PC-9 (cell line): ENCODE measurements at regions not wholly inside any gene's neighbourhood (a gene's known extent, or its start where the extent isn't known, plus 50 kb on each side); places are given as distances from the start of the nearest gene placed in this dataset.

Source experiments
- BruUV-seq: library from RNA; stranded (reverse); fragments of 400-500 nt; replicated peaks from 2 replicates; lab custom pipeline; 2021; lab: Mats Ljungman, UMichigan
- CTCF ChIA-PET: fragments of 300-600 bp; sonication (Branson Sonifier 250); formaldehyde crosslinking; loops from one replicate; lab custom pipeline; 2022; ENCODE audit warnings: antibody characterized with exemption; lab: Charles Lee
- POLR2A ChIA-PET: fragments of 300-600 bp; sonication (Branson Sonifier 250); formaldehyde crosslinking; loops from one replicate; lab custom pipeline; 2022; ENCODE audit warnings: antibody characterized with exemption; ENCODE audit not compliant: unreplicated experiment; lab: Charles Lee
- DNase-seq, 2 experiments: peaks; one replicate each; pipeline versions ENCODE4 v3.0.0 to v3.0.0-alpha.2; 2015 to 2022; ENCODE audit warnings: mixed read lengths in 1 of 2
- H2AFZ ChIP-seq: fragments of 200-600 bp; sonication (generic); 2 replicates; pipeline ENCODE4 v1.8.1; 2017; ENCODE audit warnings: antibody characterized with exemption
- H3F3A ChIP-seq: fragments of 200-600 bp; sonication (generic); 2 replicates; pipeline ENCODE4 v1.8.1; 2017; ENCODE audit warnings: antibody characterized with exemption, mild to moderate bottlenecking, low read depth; ENCODE audit not compliant: insufficient read depth
- H3K27ac ChIP-seq: fragments of 200-600 bp; sonication (generic); 2 replicates; pipeline ENCODE4 v1.6.1; 2016; ENCODE audit warnings: mixed run types
- H3K27me3 ChIP-seq: fragments of 200-600 bp; sonication (generic); 2 replicates; pipeline ENCODE4 v1.6.1; 2016; ENCODE audit warnings: low read depth, mixed run types; ENCODE audit not compliant: insufficient read depth
- H3K36me3 ChIP-seq: fragments of 200-600 bp; sonication (generic); 2 replicates; pipeline ENCODE4 v1.6.1; 2016; ENCODE audit warnings: low read depth, mixed run types
- H3K4me1 ChIP-seq: fragments of 200-600 bp; sonication (generic); replicated peaks from 2 replicates; pipeline ENCODE4 v1.6.1; 2016; ENCODE audit warnings: mixed run types; ENCODE audit not compliant: insufficient read depth
- H3K4me2 ChIP-seq: fragments of 200-600 bp; sonication (generic); 2 replicates; pipeline ENCODE4 v1.6.1; 2017; ENCODE audit warnings: mixed run types
- H3K4me3 ChIP-seq: fragments of 200-600 bp; sonication (generic); 2 replicates; pipeline ENCODE4 v1.6.1; 2016; ENCODE audit warnings: mixed run types
- H3K79me2 ChIP-seq: fragments of 200-600 bp; sonication (generic); 2 replicates; pipeline ENCODE4 v1.6.1; 2017; ENCODE audit warnings: low read depth, mixed run types
- H3K9me2 ChIP-seq: fragments of 200-600 bp; sonication (generic); 2 replicates; pipeline ENCODE4 v1.8.1; 2017; ENCODE audit warnings: mild to moderate bottlenecking; ENCODE audit not compliant: insufficient read depth
- H3K9me3 ChIP-seq: fragments of 200-600 bp; sonication (generic); 2 replicates; pipeline ENCODE4 v1.8.1; 2016; ENCODE audit warnings: low read depth; ENCODE audit not compliant: insufficient read depth
- H4K20me1 ChIP-seq: fragments of 200-600 bp; sonication (generic); 2 replicates; pipeline ENCODE4 v1.8.1; 2017; ENCODE audit not compliant: insufficient read depth
- EZH2 ChIP-seq: fragments of 200-600 bp; sonication (generic); IDR thresholded peaks from 2 replicates; pipeline ENCODE4 v1.8.0; 2017; ENCODE audit warnings: antibody characterized with exemption, low read depth
- intact Hi-C: fragments of 100-400 bp; cut with micrococcal nuclease; formaldehyde crosslinking; loops from one replicate; pipeline ENCODE4 v1.10.0; 2022; ENCODE audit not compliant: unreplicated experiment
- TF ChIP-seq, protein P1 (sequence below): fragments of 200-600 bp; sonication (generic); conservative IDR thresholded peaks from 2 replicates; pipeline ENCODE4 v1.6.1; 2017; ENCODE audit warnings: mixed run types, antibody characterized with exemption, mild to moderate bottlenecking, moderate library complexity

GRCh38 chr16:49085686-49086085 is 196.0 kb downstream of the CBLN1 start:
- Histone ChIP-seq H3K9me2 (no peaks in the 10 kb centered on the region; the same call in 1 of the 2 replicates), H3K4me3 (no peak overlapping the region), H4K20me1 (no peaks in the 10 kb centered on the region), H3K4me2 (no peak overlapping the region), H3K27ac (no peak overlapping the region), H3K4me1 (no peaks in the 10 kb centered on the region), H2AFZ (no peak overlapping the region), H3K9me3 (no peaks in the 10 kb centered on the region), H3K36me3 (no peaks in the 10 kb centered on the region), H3K79me2 (no peaks in the 10 kb centered on the region), H3F3A (no peaks in the 10 kb centered on the region), H3K27me3 (no peaks in the 10 kb centered on the region)
- DNase-seq, result no peak
- ChIA-PET POLR2A (no interaction called here), CTCF (no interaction called here)
- no peak for TF ChIP-seq EZH2
- TF ChIP-seq, protein P1, sequence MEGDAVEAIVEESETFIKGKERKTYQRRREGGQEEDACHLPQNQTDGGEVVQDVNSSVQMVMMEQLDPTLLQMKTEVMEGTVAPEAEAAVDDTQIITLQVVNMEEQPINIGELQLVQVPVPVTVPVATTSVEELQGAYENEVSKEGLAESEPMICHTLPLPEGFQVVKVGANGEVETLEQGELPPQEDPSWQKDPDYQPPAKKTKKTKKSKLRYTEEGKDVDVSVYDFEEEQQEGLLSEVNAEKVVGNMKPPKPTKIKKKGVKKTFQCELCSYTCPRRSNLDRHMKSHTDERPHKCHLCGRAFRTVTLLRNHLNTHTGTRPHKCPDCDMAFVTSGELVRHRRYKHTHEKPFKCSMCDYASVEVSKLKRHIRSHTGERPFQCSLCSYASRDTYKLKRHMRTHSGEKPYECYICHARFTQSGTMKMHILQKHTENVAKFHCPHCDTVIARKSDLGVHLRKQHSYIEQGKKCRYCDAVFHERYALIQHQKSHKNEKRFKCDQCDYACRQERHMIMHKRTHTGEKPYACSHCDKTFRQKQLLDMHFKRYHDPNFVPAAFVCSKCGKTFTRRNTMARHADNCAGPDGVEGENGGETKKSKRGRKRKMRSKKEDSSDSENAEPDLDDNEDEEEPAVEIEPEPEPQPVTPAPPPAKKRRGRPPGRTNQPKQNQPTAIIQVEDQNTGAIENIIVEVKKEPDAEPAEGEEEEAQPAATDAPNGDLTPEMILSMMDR, result no peak
- intact Hi-C loops, result no loop called here
- BruUV-seq, result no TSS peak

DNA sequence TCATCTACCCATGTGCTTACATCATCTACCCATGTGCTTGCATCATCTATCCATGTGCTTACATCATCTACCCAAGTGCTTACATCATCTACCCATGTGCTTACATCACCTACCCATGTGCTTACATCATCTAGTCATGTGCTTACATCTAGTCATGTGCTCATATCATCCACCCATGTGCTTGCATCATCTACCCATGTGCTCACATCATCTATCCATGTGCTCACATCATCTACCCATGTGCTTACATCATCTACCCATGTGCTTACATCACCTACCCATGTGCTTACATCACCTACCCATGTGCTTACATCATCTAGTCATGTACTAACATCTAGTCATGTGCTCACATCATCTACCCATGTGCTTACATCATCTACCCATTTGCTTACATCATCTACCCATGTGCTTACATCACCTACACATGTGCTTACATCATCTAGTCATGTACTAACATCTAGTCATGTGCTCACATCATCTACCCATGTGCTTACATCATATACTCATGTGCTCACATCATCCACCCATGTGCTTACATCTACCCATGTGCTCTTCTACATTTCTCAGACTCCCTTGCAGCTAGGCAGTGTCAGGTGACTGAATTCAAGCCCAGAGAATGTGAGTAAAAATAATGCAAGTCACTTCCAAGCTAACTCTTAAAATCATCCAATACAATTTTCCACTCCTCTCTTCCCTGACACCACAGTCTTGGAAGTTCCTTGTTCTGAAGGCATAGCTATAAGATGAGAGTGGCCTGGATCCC is 196.8 kb downstream of the CBLN1 start:
- Histone ChIP-seq H3K4me1 (no peaks in the 10 kb centered on the region), H3K4me3 (no peak overlapping the region), H3K36me3 (no peaks in the 10 kb centered on the region), H3F3A (no peaks in the 10 kb centered on the region), H3K27ac (no peak overlapping the region), H3K9me3 (no peaks in the 10 kb centered on the region), H3K27me3 (no peaks in the 10 kb centered on the region), H4K20me1 (no peaks in the 10 kb centered on the region), H3K9me2 (no peaks in the 10 kb centered on the region; the same call in 1 of the 2 replicates), H3K4me2 (no peak overlapping the region), H3K79me2 (no peaks in the 10 kb centered on the region), H2AFZ (no peak overlapping the region)
- intact Hi-C loops, result no loop called here
- no peak for DNase-seq
- POLR2A ChIA-PET, result no interaction called here
- TF ChIP-seq EZH2, result no peak
- TF ChIP-seq, protein P1, result no peak
- CTCF ChIA-PET, result no interaction called here
- BruUV-seq, result no TSS peak

DNA sequence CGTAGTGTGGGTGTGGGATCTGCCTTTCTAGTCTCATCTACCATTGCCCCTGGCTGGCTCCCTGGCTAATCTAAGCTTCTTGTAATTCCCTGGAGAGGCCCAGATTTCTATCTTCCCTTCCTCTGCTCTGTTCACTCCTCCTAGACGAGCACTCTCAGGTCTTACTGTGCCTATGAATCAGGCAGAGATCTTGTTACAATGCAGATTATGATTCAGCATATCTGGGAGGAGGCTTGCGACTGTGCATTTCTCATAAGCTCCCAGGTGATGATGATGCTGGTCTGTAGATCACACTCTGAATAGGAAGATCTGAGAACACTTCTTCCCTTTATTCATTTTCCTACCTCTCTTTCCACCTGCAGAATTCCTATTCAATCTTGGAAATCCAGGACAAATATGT is 200.1 kb downstream of the CBLN1 start:
- no peaks in the 10 kb centered on the region for H3K4me1 ChIP-seq
- intact Hi-C loops, result no loop called here
- no peaks in the 10 kb centered on the region for H3F3A ChIP-seq
- no peaks in the 10 kb centered on the region for H3K27me3 ChIP-seq
- H4K20me1 ChIP-seq, result no peaks in the 10 kb centered on the region
- no peak overlapping the region for H3K4me3 ChIP-seq
- ChIA-PET CTCF (no interaction called here), POLR2A (no interaction called here)
- no peak overlapping the region for H2AFZ ChIP-seq
- no TSS peak for BruUV-seq
- no peaks in the 10 kb centered on the region for H3K79me2 ChIP-seq
- no peak for DNase-seq
- no peaks in the 10 kb centered on the region; the same call in 1 of the 2 replicates for H3K9me2 ChIP-seq
- no peak overlapping the region for H3K27ac ChIP-seq
- TF ChIP-seq EZH2, result no peak
- TF ChIP-seq, protein P1, result no peak
- H3K36me3 ChIP-seq, result no peaks in the 10 kb centered on the region
- H3K9me3 ChIP-seq, result no peaks in the 10 kb centered on the region
- H3K4me2 ChIP-seq, result no peak overlapping the region
